K562 (cell line): ENCODE measurements at regions not wholly inside any gene's neighbourhood (a gene's known extent, or its start where the extent isn't known, plus 50 kb on each side); places are given as distances from the start of the nearest gene placed in this dataset.

Source experiments
- CBX2 ChIP-seq: fragments of 200-600 bp; sonication (generic); IDR thresholded peaks from one replicate; pipeline ENCODE4 v1.6.1; 2012; ENCODE audit warnings: mild to moderate bottlenecking, low read length, inconsistent platforms; ENCODE audit not compliant: insufficient read depth, poor library complexity, severe bottlenecking
- CHAMP1 ChIP-seq: fragments of 450-650 bp; IDR thresholded peaks from 2 replicates; pipeline ENCODE4 v1.6.1; 2016; ENCODE audit warnings: mild to moderate bottlenecking
- DLX4 ChIP-seq: fragments of 250-450 bp; sonication (Bioruptor Pico); IDR thresholded peaks from 2 replicates; pipeline ENCODE4 v1.6.1; 2021; ENCODE audit warnings: mild to moderate bottlenecking
- E2F5 ChIP-seq: sonication (generic); formaldehyde crosslinking; IDR thresholded peaks from 2 replicates; pipeline ENCODE4 v1.8.0; 2022; ENCODE audit warnings: mild to moderate bottlenecking, missing genetic modification reagents
- MLLT1 ChIP-seq, 2 experiments: fragments of 450-650 bp; IDR thresholded peaks; 2 replicates each; pipeline ENCODE4 v1.6.1; 2016
- TRIM24 ChIP-seq, 2 experiments: fragments of 450-650 bp; IDR thresholded peaks; 2 replicates each; pipeline ENCODE4 v1.6.1; 2016
- ZNF143 ChIP-seq: sonication (generic); formaldehyde crosslinking; IDR thresholded peaks from 2 replicates; pipeline ENCODE4 v1.9.0; 2022; ENCODE audit warnings: mild to moderate bottlenecking, missing genetic modification reagents
- ZNF146 ChIP-seq: IDR thresholded peaks from one replicate; pipeline ENCODE4 v1.6.1; 2018; ENCODE audit warnings: missing compliant biosample characterization; ENCODE audit not compliant: unreplicated experiment
- ZNF354B ChIP-seq: fragments of 250-450 bp; sonication (Bioruptor Pico); IDR thresholded peaks from 2 replicates; pipeline ENCODE4 v1.4.0; 2020
- ZNF408 ChIP-seq: fragments of 250-450 bp; sonication (Bioruptor Pico); IDR thresholded peaks from 2 replicates; pipeline ENCODE4 v1.4.0; 2020; ENCODE audit warnings: low read depth, mild to moderate bottlenecking, moderate library complexity

GRCh38 chr5:73378765-73379164 lies 69.8 kb downstream of the FOXD1 start (continued):
- TF ChIP-seq E2F5 (CRISPR knock-in tag): no peak
- TF ChIP-seq MLLT1 (IDR thresholded peaks at IDR 0.05): no peak
- TF ChIP-seq ZNF408 (CRISPR knock-in tag): no peak
- TF ChIP-seq DLX4: no peak
- TF ChIP-seq TRIM24 (IDR thresholded peaks at IDR 0.05): no peak
- no peak for TF ChIP-seq CBX2
- TF ChIP-seq ZNF143 (CRISPR knock-in tag): no peak
- no peak for TF ChIP-seq CHAMP1
- TF ChIP-seq ZNF146 (CRISPR knock-in tag): no peak
- no peak for TF ChIP-seq ZNF354B (CRISPR knock-in tag)
- TF ChIP-seq, all 486 proteins: peak for 0
